IMR-90 (cell line): ENCODE measurements at regions not wholly inside any gene's neighbourhood (a gene's known extent, or its start where the extent isn't known, plus 50 kb on each side); places are given as distances from the start of the nearest gene placed in this dataset.

Experiments
- ATAC-seq: fragments of 200-7000 bp; cut with Tn5 transposase; 2 replicates; pipeline ENCODE4 v1.9.1; 2020; ENCODE audit warnings: low read depth, mild to moderate bottlenecking, moderate library complexity
- BruUV-seq: library from RNA; stranded (reverse); fragments of 400-500 nt; replicated peaks from 2 replicates; lab custom pipeline; 2021; lab: Mats Ljungman, UMichigan
- CTCF ChIA-PET: fragments of 300-600 bp; formaldehyde crosslinking; extraction: SDS; loops from one replicate; lab custom pipeline; 2021; ENCODE audit warnings: antibody characterized with exemption; lab: Yijun Ruan, JAX
- POLR2A ChIA-PET: fragments of 300-600 bp; sonication (Branson Sonifier 250); formaldehyde crosslinking; loops from one replicate; lab custom pipeline; 2022; ENCODE audit warnings: antibody characterized with exemption; ENCODE audit not compliant: unreplicated experiment; lab: Charles Lee
- DNase-seq: peaks from one replicate; pipeline ENCODE4 v3.0.0; 2013
- H2AFZ ChIP-seq: replicated peaks from 2 replicates; pipeline ENCODE3; 2013; ENCODE audit warnings: low read length, mild to moderate bottlenecking; ENCODE audit not compliant: poor library complexity
- H2AK5ac ChIP-seq: 2 replicates; pipeline ENCODE4 v1.6.1; 2013; ENCODE audit warnings: low read depth, low read length, inconsistent platforms
- H2AK9ac ChIP-seq: replicated peaks from 2 replicates; pipeline ENCODE3; 2013; ENCODE audit warnings: mild to moderate bottlenecking, low read depth, low read length, moderate library complexity; ENCODE audit not compliant: poor library complexity
- H2BK120ac ChIP-seq: 2 replicates; pipeline ENCODE4 v1.6.1; 2013; ENCODE audit warnings: low read depth, low read length, inconsistent platforms
- H2BK15ac ChIP-seq: 3 replicates; pipeline ENCODE4 v1.6.1; 2013; ENCODE audit warnings: low read depth, low read length, inconsistent platforms
- H2BK20ac ChIP-seq: 2 replicates; pipeline ENCODE4 v1.6.1; 2013; ENCODE audit warnings: low read depth, mild to moderate bottlenecking, inconsistent platforms, low read length, moderate library complexity
- H2BK5ac ChIP-seq: 2 replicates; pipeline ENCODE4 v1.6.1; 2013; ENCODE audit warnings: mild to moderate bottlenecking, low read depth, low read length, inconsistent platforms; ENCODE audit not compliant: poor library complexity, severe bottlenecking
- H3K14ac ChIP-seq: replicated peaks from 2 replicates; pipeline ENCODE4 v1.6.1; 2013; ENCODE audit warnings: low read depth, low read length, inconsistent platforms
- H3K18ac ChIP-seq: 2 replicates; pipeline ENCODE4 v1.6.1; 2013; ENCODE audit warnings: low read depth, low read length, control low read depth
- H3K23ac ChIP-seq: 2 replicates; pipeline ENCODE4 v1.6.1; 2013; ENCODE audit warnings: low read depth, low read length, inconsistent platforms
- H3K27ac ChIP-seq: 2 replicates; pipeline ENCODE4 v1.5.1; 2013; ENCODE audit warnings: mild to moderate bottlenecking, control low read depth, low read length; ENCODE audit not compliant: insufficient read depth
- H3K27me3 ChIP-seq: 2 replicates; pipeline ENCODE4 v1.6.1; 2013; ENCODE audit warnings: low read length; ENCODE audit not compliant: control insufficient read depth, insufficient read depth
- H3K36me3 ChIP-seq: 2 replicates; pipeline ENCODE4 v1.6.1; 2013; ENCODE audit warnings: low read length, mixed read lengths; ENCODE audit not compliant: control insufficient read depth, insufficient read depth
- H3K4ac ChIP-seq: 2 replicates; pipeline ENCODE4 v1.6.1; 2013; ENCODE audit warnings: low read depth, low read length, inconsistent platforms
- H3K4me1 ChIP-seq: 2 replicates; pipeline ENCODE4 v1.6.1; 2013; ENCODE audit warnings: low read length, mixed read lengths; ENCODE audit not compliant: control insufficient read depth, insufficient read depth
- H3K4me2 ChIP-seq: 2 replicates; pipeline ENCODE4 v1.6.1; 2013; ENCODE audit warnings: low read depth, mild to moderate bottlenecking, control low read depth, low read length, moderate library complexity
- H3K4me3 ChIP-seq: 2 replicates; pipeline ENCODE4 v1.5.1; 2013; ENCODE audit warnings: low read depth, mild to moderate bottlenecking, control low read depth, low read length, moderate library complexity; ENCODE audit not compliant: insufficient read depth
- H3K56ac ChIP-seq: 2 replicates; pipeline ENCODE4 v1.6.1; 2013; ENCODE audit warnings: low read length, inconsistent platforms; ENCODE audit not compliant: insufficient read depth; ENCODE audit errors: extremely low read depth
- H3K79me1 ChIP-seq, 2 experiments: 2 replicates each; pipeline ENCODE4 v1.6.1; 2013; ENCODE audit warnings: low read length in 2 of 2, inconsistent platforms in 1 of 2, low read depth in 1 of 2
- H3K9ac ChIP-seq: 2 replicates; pipeline ENCODE4 v1.6.1; 2013; ENCODE audit warnings: low read depth, low read length, control low read depth
- H3K9me1 ChIP-seq: 2 replicates; pipeline ENCODE4 v1.6.1; 2013; ENCODE audit warnings: low read length, inconsistent platforms; ENCODE audit not compliant: insufficient read depth
- H3K9me3 ChIP-seq: 2 replicates; pipeline ENCODE4 v1.6.1; 2013; ENCODE audit warnings: low read length; ENCODE audit not compliant: control insufficient read depth, insufficient read depth
- H4K20me1 ChIP-seq: 2 replicates; pipeline ENCODE4 v1.6.1; 2013; ENCODE audit warnings: low read length, inconsistent platforms; ENCODE audit not compliant: insufficient read depth
- H4K5ac ChIP-seq: 2 replicates; pipeline ENCODE4 v1.6.1; 2013; ENCODE audit warnings: mild to moderate bottlenecking, low read depth, low read length, control low read depth
- H4K8ac ChIP-seq, 2 experiments: 2 replicates each; pipeline ENCODE4 v1.6.1; 2013; ENCODE audit warnings: low read depth in 2 of 2, low read length in 2 of 2, control low read depth in 1 of 2, inconsistent platforms in 1 of 2
- H4K91ac ChIP-seq: 2 replicates; pipeline ENCODE4 v1.6.1; 2013; ENCODE audit warnings: low read depth, low read length, inconsistent platforms; ENCODE audit not compliant: insufficient read depth
- CEBPB ChIP-seq: IDR thresholded peaks from 2 replicates; pipeline ENCODE4 v1.6.1; 2012; ENCODE audit warnings: low read depth, low read length, improper control_type of control experiment
- CTCF ChIP-seq: conservative IDR thresholded peaks from 2 replicates; pipeline ENCODE4 v1.5.1; 2012; ENCODE audit warnings: mild to moderate bottlenecking, low read depth, low read length, improper control_type of control experiment
- ELK1 ChIP-seq: fragments of 150-350 bp; IDR thresholded peaks from 2 replicates; pipeline ENCODE4 v1.6.1; 2016; ENCODE audit warnings: low read depth, mild to moderate bottlenecking, low read length, moderate library complexity, borderline replicate concordance
- FOS ChIP-seq: fragments of 150-350 bp; IDR thresholded peaks from 2 replicates; pipeline ENCODE4 v1.6.1; 2016; ENCODE audit warnings: low read depth, low read length
- MAZ ChIP-seq: IDR thresholded peaks from 2 replicates; pipeline ENCODE4 v1.6.1; 2012; ENCODE audit warnings: low read depth, mild to moderate bottlenecking, low read length, improper control_type of control experiment, moderate library complexity, borderline replicate concordance
- NFE2L2 ChIP-seq: fragments of 150-350 bp; IDR thresholded peaks from 2 replicates; pipeline ENCODE4 v1.6.1; 2016; ENCODE audit warnings: low read depth, mild to moderate bottlenecking, low read length
- RFX5 ChIP-seq: IDR thresholded peaks from 2 replicates; pipeline ENCODE4 v1.8.0; 2012; ENCODE audit warnings: low read depth, mild to moderate bottlenecking, low read length, moderate library complexity
- USF2 ChIP-seq: fragments of 150-350 bp; IDR thresholded peaks from 2 replicates; pipeline ENCODE4 v1.6.1; 2017; ENCODE audit warnings: mild to moderate bottlenecking, antibody characterized with exemption, low read length, low read depth
- WGBS, 2 experiments: methylation state at CpG; one replicate each; pipeline versions ENCODE4 v1.1.5 to v1.1.7; 2013; ENCODE audit warnings: missing lambda C conversion rate in 2 of 2; ENCODE audit not compliant: insufficient read length in 1 of 2; ENCODE audit errors: extremely low coverage in 2 of 2; 5-methylcytosine and 5-hydroxymethylcytosine counted together
- dilution Hi-C: fragments of 300-500 bp; cut with HindIII; formaldehyde crosslinking; loops from one replicate; pipeline ENCODE4 v1.14.3; 2018; ENCODE audit warnings: low sequenced_read_pairs; ENCODE audit not compliant: unreplicated experiment
- in situ Hi-C: fragments of 300-500 bp; cut with MboI; formaldehyde crosslinking; loops from 3 replicates; pipeline ENCODE4 v1.14.3; 2019; ENCODE audit warnings: low sequenced_read_pairs, inconsistent platforms, mixed read lengths
- intact Hi-C: fragments of 100-400 bp; cut with micrococcal nuclease; formaldehyde crosslinking; loops from 2 replicates; pipeline ENCODE4 v1.10.0; 2022

GRCh38 chr4:159425737-159426305 is 322.9 kb downstream of the RAPGEF2 start:
- Histone ChIP-seq H4K5ac (no peak overlapping the region), H4K8ac (no peak overlapping the region), H4K20me1 (no peaks in the 10 kb centered on the region), H4K91ac (no peak overlapping the region), H2BK15ac (no peak overlapping the region), H3K9ac (no peak overlapping the region), H2BK20ac (no peak overlapping the region), H2BK120ac (no peak overlapping the region), H2AFZ (no peak overlapping the region), H3K4me2 (no peak overlapping the region; the same call in 1 of the 2 replicates), H3K27me3 (no peaks in the 10 kb centered on the region), H3K9me3 (0 out of 2 replicates have a peak, but pooled peaks cover 1% of the 10 kb centered on the region), H3K27ac (no peak overlapping the region), H3K4me1 (no peaks in the 10 kb centered on the region), H3K18ac (no peak overlapping the region), H3K14ac (0 out of 2 replicates have a peak overlapping the region, but pooled peaks have one; percentile 45), H3K4ac (no peak overlapping the region), H2BK5ac (no peak overlapping the region), H3K23ac (no peak overlapping the region), H2AK9ac (no peak overlapping the region), H3K79me1 (no peaks in the 10 kb centered on the region), H2AK5ac (no peak overlapping the region), H3K36me3 (no peaks in the 10 kb centered on the region), H3K56ac (no peak overlapping the region), H3K9me1 (peaks cover 3% of the 10 kb centered on the region; the same call in 1 of the 2 replicates), H3K4me3 (no peak overlapping the region)
- TF ChIP-seq CEBPB (no peak), NFE2L2 (no peak), USF2 (no peak), CTCF (no peak), RFX5 (no peak), ELK1 (no peak), FOS (no peak), MAZ (no peak)
- POLR2A ChIA-PET, result no interaction called here
- dilution Hi-C loops, result no loop called here
- DNase-seq, result peak; percentile 27
- peak; percentile 51 for ATAC-seq
- BruUV-seq, result no TSS peak
- CTCF ChIA-PET, result interaction anchor here (0.7 kb wide), 1 partner anchor 584 kb away, joined by 5 read pairs; no protein-coding TSS in a partner anchor
- WGBS, 2 experiments, result no CpG with 5 or more reads among the region's 4 CpGs
- intact Hi-C loops, result no loop called here
- in situ Hi-C loops, result no loop called here
